HG02981 (cell line): ENCODE measurements at regions not wholly inside any gene's neighbourhood (a gene's known extent, or its start where the extent isn't known, plus 50 kb on each side); places are given as distances from the start of the nearest gene placed in this dataset.

Experiments used
- ATAC-seq: cut with Tn5 transposase; IDR thresholded peaks from one replicate; pipeline ENCODE4 v1.9.1; 2021; ENCODE audit warnings: mild to moderate bottlenecking, moderate library complexity; ENCODE audit not compliant: unreplicated experiment

DNA sequence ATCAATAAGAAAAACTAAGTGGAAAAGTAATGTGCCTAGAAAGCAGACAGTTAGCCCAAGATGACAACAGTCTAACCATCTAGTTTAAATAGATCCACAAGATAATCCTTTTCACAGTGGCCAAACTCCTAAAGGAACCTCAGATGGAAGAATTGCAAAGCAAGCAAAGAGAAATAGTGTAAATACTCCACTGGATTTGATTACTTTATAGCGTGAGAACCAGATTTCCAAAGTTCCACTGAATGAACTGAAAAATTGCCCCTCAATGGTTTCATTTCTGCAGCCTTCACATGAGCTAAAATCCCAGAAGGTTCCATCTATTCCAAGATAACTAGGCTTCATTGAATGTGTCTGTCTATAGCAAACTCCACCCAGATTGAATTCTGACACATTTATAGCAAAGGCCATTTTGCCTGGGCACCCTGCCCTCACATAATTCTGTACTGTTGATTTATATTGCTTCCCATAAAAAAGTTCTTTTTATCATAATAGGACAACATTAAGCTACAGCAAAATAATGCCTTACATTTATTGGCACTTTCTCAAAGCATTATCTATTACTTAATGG is 129.7 kb upstream of the THBS1 start:
- ATAC-seq, result no peak

DNA sequence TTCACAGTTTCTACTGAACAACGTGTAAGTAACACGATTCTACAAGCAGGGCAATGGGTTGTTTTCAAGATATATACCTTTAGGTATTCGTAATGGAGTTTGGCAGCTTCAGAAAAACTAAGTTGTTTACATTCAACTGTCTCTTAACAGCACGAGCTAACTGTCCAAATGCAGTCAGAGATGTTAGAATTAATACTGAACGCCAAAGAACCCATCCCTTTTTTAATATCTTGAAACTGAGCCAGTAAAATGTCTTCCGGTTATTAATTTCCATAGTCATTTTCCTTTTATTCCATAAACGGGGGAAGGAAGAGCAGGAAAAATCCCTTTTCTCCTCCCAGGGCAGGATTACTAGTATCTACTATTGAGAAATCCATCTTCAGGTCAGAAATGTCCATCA is 129.0 kb upstream of the THBS1 start:
- ATAC-seq, result no peak

DNA sequence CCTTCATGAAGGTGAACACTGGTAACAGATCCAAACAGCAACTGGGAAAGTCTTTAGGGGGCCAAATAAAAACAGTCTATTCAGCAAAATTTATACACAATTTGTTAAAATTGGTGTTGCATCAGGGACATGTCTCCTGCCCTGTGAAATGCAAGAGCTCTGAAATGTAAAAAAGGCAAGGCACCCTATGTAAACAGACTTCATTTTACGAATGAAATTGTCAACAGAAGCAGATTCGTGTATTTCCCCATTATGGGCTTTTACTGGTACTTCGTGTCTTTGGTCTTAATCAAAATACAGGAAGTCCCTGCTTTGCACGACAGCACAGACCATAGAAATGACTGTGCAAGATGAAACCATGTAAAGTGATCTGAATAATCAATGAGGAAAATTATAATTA is 127.3 kb upstream of the THBS1 start:
- peak; percentile 81 for ATAC-seq

DNA sequence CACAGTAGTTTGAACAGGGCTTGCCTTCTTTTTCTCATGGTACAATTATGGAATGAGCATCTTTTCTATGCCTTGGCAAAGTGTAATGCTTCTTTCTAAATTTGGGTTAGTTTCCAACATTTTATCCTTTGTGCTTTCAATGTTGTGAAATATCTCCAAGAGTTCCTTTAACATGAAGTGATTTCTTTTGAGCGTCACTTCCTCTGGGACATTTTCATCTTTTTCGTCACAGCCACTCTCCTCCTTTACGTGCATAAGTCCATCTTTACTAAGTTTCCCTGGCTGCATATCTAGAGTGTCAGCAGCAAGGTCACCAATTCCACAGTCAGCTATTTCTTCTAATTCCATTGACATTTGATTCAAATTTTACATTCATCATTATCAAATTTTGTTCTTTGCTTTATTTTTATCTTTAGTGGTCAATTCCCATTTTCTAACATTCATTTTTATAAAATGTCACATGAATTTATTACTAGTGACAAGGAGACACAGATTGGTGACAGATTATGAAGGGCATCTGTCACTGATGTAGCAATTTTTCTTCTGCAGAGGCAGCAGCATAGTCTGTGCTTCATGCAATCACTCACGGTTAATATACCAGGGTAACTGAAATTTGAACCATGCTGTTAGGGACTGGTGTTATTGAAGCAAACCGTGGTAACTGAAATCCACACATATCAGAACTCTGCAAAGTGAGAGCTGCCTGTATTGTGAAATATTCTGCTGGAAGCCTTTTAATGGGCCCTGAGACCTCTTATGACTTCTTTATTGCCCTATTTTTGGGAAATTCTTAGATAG is 126.5 kb upstream of the THBS1 start:
- no peak for ATAC-seq

DNA sequence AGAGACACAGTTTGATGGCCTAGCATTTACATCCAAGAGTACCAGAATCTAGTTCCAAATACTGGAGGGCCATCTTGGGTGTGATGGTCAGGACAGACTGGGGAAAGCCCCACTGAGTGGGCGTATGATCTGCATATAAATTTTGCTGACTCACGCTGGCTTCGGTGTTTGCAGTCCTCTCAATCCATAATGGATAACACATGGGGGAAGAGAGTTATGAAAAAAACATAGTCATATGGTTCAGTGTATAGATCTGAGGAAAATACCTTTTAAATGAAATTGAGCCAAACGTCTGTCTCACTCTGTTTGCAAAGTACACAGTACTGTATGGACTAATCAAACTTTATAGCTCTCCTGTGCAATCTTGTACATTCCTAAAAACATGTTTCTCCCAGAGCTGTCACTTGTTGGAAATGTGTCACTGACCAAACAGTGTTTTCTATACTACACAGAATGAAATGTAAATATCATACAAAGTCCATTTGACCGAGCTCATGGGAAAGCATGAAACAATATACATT is 125.3 kb upstream of the THBS1 start:
- no peak for ATAC-seq

DNA sequence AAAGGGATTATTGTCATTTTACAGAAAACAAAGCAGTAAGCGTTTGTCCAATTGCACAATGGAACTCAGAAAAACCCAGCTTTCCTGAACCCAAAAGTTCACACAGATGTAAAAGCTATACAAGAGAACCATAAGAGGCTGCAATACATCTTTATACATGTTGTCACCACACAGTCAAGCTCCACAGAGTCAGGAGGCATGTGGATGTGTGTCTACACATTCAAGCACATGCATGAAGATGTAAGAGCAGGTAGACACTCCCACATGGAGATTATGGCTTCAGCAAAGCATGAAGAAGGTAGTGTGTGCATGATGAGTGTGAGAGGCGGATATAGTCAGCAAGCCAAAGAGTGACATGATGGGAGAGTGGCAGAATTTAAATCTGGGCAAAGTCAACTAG is 124.7 kb upstream of the THBS1 start:
- ATAC-seq, result no peak

DNA sequence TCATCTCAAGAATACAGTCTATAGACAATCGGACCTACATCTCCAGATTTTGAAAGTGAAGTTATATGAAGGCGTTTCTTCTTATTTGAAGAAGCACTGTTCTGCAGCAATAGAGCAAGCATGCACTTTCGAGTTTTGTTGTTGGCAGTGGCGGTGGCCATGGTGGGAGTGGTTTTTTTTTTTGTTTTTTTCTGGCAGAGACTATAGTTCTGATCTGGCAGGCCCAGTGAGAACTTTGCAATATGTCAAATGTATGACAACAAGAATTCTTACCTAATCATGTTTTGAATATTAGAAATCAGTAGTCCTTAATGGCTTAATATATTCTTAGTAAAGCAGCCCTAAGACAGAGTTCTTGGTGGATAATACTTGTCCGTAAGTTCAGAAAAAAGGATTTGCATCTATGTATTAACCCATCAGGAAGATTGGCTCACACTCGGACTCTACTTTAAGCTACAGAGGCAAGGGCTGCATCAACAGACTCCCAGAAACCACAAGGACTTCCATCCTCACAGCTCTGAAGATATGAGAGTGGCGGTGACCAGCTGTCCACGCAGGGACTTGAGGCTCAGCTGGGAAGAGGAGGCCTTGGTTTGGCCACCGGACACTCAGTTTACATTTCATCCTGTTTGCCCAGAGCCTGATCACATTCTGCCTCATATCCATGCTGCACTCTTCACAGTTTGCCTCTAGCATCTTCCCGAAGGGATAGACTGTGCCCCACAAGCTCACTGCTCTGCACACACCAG is 124.1 kb upstream of the THBS1 start:
- ATAC-seq, result no peak

DNA sequence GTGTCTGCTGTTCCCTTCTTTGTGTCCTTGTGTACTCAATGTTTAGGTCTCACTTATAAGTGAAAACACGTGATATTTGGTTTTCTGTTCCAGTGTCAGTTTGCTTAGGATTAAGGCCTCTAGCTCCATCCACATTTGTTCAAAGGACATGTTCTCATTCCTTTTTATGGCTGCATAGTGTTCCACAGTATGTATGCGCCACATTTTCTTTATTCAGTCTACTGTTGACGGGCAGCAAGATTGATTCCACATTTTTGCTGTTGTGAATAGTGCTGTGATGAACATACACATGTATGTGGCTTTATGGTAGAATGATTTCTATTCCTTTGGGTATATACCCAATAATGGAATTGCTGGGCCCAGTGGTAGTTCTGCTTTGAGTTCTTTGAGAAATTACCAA is 122.7 kb upstream of the THBS1 start:
- ATAC-seq, result no peak

DNA sequence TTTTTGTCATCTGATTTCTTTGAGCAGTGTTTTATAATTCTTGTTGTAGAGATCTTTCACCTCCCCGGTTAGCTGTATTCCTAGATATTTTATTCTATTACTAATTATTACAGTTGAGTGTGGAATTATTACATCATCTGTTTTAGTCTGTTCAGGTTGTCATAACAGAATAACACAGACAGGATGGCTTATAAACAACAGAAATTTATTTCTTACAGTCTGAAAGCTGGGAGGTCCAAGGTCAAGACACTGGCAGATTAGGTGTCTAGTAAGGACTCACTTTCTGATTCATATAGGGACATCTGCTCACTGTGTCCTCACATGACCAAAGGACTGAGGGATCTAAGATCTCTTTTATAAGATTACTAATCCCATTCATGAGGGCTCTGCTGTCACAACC is 121.3 kb upstream of the THBS1 start:
- no peak for ATAC-seq

DNA sequence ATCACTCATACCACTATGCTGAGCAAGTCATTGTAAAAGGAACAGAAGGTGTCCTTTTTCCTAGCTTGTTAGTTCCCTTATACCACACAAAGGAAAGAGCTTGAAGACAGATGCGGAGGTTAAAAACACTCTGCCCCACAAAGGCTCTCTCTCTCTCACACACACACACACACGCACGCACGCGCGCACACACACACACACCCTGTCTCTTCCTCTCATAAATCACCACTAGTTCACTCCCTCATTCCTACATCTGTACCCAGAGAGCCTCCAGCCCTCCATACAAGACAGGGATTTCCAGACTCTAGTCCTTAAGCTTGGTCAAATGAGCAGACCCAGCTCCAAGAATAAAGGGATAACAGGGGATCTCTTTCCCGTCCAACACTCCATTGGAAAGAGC is 120.1 kb upstream of the THBS1 start:
- ATAC-seq, result no peak

DNA sequence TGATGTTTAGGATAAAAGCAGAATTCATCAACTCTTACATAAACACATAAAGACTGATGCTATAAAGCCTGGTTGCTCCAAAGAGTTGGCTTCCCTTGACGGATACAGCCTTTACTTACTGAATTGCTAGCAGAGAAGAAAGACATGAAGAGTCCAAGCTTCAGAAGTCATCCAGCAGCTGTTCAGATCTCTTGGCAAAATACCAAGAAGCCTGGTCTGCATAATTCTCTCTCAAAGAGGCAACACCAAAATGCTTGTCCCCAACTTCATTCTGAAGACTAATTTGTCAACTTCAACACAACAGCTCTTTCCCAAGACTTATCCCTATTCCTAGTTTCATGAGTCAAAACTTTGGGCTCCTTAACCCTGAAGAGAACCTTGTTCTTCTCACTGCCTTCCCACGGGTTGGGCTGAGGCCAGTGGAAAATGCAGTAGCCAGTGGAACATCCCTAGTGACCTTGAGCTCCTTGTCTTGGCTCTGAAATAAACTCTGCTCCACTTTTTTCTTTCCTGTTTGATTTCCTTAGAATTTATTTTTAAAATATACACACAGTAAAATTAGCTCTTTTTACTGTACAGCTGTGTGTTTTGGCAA is 119.2 kb upstream of the THBS1 start:
- ATAC-seq, result no peak

DNA sequence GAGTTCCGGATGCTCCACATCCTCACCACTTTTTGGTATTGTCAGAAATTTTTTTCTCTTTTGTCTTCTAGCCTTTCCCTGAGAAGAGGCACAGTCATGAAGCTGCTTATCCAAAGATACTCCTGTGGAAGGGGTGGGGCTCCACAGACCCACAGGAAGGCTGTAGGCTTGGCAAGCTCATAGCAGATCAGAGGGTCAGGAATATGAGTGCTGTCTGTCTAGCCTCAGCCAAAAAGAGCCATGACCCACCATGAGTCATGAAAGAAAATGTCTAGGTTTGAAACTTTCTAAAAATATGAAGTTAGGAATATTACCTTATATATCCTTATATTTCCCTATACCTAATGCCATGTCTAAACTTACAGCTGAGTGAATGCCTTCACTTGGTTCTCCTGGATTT is 118.2 kb upstream of the THBS1 start:
- no peak for ATAC-seq

DNA sequence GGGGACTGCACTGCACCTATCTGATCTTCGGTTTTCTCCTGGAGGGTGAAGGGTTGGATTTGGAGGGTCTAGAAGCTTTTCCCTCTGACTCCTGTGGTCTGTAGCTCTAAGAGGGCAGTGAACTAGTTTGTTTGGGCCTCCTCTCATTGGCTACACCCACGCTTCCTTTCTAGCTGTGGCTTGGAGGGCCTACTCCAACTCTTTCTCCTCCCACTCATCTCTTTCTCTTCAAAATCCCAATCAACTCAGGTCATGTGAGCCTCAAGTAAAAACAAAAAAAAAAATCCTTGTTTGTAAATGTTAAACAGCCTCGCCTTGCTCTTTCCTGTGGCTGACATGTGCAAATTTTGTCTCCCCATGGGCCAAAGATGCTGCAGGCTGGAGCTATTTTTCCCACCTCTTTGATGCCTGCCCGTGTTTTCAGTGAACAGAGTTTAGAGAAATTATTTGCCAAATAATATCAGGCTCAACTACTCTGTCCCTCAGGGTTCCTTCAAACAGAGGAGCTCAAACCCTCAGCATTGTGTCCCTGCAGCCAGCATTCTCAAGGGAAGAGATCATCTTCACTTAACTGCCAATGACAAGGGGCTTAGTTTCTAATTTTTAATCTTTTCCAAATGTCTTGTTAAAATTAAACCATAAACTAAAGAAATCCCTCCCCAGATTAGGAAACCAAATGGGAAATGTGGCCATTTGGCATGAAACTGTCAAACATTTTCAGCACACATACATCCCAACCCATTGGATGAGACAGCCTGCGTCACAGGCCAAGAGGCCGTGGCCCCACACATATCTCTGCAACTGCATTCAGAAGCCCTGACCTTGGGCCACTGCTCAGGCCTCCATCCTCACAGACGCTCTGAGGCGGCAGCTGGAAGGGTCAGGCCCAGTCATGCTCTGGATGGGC is 114.8 kb upstream of the THBS1 start:
- no peak for ATAC-seq

DNA sequence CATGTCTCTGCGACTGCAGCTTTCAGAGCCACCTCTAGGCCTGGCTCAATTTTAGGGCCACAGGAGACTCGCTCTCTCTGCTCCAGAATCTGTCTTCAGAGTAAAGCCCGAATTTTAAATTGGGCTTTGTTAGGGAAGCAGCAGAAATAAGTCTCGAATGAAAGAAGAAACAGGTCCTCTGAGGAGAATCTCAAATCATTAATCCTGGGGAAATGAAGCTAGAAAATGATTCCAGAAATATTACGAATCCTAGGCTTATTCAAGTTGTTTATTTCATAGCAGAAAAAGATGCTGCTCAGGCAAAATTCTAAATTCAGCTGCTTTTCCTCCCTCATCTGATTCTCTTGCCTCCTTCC is 114.2 kb upstream of the THBS1 start:
- ATAC-seq, result no peak

DNA sequence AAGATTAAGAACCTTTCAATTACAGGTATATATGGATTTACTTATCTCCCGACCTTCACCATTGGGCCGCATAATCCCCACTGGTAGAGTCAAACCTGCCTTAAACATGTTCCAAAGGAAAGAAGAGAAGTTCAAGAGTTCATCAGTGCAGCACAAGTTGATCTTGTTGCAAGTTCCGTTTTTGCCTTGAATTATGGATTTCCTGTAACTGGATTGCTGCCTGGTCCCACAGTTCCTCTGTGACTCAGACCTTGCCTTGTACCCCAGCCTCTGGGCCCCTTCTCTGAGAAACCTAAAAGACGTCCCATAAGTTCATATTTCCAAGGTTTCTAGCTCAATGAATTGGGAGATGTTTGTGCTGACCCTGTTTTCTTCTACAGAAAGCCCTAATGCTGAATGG is 112.5 kb upstream of the THBS1 start:
- no peak for ATAC-seq

DNA sequence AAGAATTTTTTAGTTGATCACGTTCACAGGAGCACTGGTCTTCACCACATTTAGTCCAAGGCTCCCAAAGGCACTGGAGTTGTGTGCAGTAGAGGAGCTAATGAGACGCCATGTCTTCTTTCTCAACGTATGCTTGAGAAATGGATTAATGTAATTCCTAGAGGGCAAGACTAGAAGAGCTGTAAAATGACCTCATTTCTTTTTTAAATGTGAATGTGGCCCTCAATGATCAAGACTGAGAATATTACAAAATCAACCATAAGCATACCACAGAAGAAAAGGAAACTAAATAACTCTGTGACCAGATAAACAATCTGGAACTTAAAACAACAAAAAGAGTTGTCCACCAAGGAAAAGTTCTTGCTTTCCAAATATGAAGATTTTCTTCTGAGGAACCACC is 112.1 kb upstream of the THBS1 start:
- ATAC-seq, result no peak

DNA sequence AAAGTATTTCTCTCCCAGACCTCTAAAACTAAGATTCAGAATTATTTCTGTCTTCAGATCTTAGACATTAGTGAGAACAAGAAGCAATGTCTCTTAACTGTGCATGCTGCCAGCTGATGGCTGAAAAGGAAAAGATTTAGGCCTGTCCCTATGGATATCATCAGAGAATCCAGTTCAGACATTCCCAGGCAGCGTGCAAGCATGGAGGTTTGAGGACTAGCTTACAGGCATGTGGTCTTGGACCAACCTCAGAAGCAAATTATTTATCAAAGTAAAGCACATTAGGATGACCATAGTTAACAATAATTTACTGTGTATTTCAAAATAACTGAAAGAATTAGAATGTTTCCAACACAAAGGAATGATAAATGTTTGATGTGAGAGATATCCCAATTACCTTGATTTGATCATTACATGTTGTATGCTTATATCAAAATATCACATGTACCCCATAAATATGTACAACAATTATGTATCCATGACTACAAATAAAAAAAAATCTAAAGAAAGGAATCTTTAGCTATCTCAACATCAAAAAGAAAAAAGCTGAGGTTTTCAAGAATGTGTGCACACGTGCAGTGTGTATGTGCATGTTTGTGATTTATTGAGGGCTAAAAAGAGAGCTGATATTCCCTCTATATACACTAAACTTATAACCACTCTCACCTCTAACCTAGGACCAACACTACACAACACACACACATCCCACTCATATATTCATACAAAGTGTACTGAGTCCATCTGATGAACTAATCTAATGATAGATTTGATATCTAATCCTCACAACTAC is 108.9 kb upstream of the THBS1 start:
- no peak for ATAC-seq

DNA sequence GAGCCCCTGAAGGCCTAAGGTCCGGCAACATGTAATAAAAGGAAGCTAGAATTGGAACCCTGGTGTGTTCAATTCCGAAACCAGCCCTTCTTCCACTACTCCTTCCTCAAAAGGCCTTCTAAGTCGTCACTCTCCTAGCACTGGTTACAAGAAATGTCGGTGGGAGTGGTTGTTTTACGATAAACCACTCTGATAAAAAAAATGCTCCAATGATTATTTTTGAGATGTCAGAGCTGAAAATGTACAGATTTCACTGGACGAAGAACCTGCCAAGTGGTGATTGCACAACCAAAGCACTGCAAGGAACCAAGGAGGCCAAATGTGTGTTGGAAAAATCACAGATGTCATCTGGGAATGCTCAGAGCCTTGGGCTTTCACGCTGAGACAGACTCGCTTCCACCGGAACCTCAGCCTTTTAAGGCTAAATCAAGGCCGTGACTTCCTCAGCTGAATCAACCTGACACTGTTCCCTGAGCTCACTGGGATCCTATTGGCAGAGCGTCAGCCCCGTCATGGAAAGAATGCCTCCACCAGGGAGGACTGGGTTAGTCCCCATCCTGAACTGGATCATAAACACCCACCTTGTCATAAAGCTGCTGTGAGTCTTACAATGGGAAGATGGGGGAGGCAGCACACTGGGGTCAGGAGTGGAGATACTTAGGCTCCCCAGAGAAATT is 108.1 kb upstream of the THBS1 start:
- ATAC-seq, result no peak

DNA sequence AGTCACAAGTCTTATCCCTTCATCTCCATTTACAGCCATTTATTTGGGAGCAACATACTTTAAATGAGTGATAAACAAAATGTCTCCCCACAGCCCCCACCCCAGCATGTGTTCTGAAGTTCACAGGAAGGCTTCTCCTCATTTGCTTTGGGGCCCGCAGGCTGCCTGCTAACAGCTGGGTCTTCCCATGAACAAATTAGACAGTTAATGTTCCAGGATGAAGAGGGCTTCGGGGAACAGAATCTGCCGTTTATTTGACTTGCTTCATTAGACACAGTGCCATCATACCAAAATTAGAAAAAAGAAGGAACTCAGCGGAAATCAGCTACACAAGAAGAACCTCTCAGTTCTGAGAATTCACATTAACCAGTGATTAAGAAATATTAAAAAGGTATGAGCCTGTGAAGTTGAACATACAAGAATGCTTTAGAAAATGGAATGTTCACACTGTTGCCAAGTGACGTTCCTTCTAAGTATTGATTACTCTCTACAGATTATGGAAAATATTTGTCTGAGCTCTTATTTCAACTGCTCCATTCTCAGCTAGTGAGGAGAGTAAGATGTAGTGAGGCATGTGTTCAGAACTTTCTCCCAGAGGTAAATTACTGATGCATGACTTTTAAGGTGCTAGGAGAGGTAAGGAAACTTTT is 107.5 kb upstream of the THBS1 start:
- no peak for ATAC-seq
